ENCODE measurements at regions not wholly inside any gene's neighbourhood (a gene's known extent, or its start where the extent isn't known, plus 50 kb on each side); places are given as distances from the start of the nearest gene placed in this dataset.

GRCh38 chr3:194073926-194074325 lies 62.0 kb upstream of the HES1 start:
- no peak for DNase-seq

- DNase-seq: no peak
These were observed 60.8 kb upstream of the HES1 start for GRCh38 chr3:194075088-194075615.

DNA sequence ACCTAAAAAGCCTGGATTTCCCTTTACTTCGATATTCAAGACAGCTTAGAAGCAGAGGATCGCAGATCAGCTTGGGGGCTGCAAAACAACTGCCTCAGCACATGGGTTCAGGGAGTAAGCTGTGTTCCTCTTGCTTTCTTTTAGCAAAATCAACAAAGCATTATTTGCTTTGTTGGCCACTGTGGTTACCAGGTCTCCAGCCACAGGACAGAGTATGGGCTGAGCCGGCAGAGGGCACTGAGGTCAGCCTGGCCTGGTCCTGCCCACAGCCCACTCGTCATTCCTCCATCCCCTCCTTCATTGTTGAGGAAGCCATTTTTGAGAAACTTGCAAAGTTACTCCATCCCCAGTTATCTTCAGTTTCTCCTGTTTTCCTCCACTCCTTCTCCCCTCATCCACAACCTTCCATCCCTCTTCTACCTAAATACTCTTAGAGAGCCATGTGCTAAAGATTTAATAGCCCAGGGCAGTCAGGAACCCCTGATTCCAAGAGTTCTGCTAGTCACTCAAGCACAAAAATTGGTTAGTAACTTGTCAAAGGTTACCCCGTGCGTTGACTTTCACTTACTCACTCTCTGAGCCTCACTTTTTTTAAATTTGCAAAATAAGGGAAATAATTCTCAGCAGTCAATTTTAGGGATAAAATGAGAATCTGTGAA lies 60.0 kb upstream of the HES1 start:
- no peak for DNase-seq

DNA sequence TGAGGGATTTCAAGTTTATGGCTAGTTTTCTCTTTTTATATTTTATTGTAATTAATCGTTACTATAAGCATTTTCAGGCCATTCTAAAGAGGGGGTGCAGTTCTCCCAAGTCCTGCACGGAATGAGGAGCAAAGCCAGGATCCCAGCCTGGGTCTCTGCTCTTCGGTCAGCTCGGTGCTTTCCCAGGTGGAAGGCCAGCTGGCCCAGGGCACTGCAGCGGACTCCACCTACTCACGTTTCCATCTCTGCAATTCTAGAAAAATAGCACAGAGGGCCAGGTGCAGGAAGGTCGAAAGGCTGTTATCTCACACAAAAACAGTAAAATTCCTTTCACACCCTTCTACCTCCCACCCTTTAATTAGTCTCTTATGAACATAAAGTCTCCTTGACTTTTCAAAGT lies 59.5 kb upstream of the HES1 start:
- no peak for DNase-seq

DNA sequence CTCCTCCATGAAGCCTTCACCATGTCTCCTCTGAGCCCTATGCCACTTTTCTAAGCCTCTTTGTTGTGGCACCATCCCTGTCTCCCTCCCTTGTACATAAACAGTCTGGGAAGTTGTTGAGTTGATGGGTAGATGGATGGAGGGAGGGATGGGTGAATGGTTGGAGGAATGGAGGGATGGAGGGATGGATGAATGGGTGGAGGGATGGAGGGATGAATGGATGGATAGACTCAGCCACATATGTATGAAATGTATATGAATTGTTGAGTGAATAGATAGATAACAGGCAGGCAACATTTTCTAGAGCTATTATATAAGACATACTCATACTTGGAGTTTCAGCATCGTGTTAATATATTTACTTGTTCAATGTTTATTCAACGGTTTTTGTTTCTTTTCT lies 58.3 kb upstream of the HES1 start:
- DNase-seq: no peak

DNA sequence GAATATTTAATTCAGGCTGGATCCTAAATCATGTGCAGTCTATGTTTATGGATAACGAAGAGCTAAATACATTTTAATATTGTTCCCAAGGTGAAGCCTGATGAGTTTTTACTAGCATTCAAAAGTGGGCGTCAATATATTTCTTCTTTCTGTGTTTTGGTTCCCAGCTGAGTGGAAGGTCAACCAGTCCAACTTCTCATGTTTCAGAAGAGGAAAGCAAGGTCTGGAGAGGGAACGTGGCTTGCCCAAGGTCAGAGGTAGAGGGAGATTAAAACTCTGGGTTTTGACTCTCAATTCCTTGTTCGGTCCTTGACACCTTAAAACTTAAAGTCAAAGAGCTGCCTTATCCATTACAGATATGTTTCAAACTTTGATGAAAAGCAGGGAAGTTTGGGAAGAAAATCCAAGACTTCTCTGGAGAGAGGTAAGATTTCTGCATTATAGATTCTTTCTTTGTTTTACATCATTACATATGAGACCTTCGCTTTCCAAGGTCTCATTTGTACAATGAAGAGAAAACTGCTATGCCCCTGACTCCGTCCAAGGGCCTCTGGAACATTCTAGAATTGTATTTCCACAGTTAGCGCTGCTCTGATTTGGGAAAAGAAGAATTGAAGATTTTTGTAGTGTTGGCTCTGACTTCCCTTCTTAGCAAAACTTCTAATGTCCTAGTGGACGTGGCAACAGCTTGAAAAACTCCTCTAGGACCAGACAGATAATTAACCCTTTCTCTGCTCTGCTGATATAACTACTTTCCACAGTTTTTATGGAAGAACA lies 57.7 kb upstream of the HES1 start:
- no peak for DNase-seq

GRCh38 chr3:194079702-194080172 lies 56.2 kb upstream of the HES1 start:
- no peak for DNase-seq

DNA sequence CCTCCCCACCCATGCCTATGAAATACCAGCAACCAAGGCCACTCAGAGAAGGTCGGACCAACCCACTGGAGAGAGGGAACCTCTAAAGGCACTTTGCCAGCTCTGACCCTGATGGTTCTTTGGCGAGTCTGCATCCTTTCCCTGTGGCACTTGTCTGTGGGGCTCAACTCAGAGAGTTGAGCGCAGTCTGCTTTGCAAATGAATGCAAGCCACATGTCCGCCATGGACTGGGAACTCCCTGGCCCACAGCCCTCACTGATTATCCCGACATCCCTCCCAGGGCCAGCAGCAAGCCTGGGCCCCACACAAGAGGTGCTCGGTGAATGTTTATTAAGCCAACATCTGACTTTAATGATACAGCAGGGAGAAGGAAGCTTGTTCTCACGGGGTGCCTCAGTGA lies 55.5 kb upstream of the HES1 start:
- peak; percentile 26 for DNase-seq

DNA sequence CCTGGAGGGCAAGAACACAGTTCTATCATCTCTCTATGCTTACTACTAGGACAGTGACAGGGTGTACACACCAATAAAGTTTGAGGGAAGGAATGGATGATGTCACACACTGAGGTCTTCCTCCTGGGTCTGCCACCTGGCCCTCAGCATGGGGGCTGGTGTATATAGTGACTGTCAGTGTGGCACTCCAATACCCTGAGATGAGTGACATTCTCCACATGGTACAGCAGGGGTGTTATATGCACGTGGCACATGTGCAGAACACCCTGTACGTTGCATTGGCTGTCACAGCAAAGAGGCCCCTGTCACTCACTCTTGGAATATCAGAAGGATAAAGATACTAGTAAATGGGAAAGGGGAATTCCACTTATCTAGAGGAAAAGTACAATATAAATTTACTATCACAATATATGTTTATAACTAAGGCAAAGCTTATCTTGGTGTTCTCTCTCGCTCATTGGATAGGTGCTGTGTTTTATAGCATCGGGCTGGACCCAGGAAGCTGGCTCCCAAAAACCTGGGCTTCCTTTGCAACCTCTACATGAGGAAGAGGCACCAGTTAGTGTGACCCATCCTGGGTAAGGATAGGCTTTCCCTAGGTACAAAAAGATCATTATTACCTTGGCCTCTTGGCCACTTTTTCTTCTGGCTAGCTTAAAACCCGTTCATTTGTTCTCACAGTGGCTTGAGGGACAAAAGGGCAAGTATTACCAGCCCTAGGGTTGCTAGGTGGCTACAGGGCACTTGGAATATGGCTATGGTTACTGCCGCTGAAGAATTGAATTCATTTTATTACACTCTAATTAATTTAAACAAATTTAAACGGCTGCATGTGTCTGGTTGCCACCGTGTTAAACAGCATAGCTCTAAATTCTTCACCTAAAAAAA lies 54.8 kb upstream of the HES1 start:
- no peak for DNase-seq

DNA sequence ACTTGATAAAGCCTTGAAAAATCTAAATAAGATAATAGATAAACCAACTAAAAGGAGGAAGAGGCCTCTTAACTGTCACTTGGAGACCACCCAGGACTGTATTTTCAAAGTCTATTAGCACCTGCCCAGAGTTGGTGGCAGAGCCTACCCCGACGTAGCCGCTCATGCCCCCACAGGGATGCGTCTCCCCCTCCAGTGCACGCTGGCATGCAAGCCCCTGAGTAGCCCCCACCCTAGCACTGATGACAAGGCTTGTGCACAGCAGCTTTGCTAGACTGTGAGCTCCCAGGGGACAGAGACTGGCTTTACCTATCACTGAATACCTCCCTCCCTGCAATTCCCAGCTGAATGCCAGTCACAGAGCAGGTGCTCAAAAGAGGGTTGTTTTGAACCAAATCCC lies 54.1 kb upstream of the HES1 start:
- no peak for DNase-seq

DNA sequence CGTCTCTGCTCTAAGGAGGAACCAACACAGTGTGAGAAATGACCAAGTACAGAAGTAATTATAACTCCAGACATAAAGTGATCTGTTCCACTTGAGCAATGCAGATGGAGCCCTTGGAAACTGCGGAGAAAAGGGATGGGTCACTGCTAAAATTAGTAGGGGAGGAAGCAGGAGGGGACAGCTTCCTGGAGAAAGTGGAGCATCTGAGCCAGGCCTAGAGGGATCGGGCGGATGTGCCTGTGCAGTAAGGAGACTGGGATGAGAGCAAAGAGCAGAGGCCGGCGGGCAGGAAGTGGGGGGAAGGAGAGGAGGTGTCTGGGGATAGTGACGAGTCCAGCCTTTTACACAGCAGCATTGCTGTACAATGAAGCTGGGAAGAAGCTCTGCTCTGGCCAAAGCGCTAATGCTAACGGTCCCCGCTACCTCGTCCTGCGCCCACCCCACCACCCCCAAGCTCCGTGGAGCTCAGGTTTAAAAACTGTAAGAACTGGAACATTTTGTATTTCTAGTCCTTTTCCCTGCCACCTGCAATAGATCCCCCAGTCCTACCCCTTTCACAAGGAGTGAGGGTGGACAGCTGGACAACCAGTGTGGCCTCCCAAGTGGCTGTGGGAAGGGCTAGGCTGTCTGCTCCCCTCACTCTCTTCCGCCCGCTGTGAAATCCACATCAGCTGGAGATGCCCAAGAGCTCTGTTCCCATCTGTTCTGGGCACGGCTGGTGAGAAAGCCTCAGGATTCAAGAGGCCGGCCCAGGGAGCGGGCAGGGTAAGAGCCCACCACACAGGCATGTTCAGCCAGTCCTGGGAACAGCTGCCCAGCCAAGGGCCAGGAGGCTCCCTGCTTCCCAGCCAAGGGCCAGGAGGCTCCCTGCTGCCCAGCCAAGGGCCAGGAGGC lies 53.0 kb upstream of the HES1 start:
- no peak for DNase-seq

DNA sequence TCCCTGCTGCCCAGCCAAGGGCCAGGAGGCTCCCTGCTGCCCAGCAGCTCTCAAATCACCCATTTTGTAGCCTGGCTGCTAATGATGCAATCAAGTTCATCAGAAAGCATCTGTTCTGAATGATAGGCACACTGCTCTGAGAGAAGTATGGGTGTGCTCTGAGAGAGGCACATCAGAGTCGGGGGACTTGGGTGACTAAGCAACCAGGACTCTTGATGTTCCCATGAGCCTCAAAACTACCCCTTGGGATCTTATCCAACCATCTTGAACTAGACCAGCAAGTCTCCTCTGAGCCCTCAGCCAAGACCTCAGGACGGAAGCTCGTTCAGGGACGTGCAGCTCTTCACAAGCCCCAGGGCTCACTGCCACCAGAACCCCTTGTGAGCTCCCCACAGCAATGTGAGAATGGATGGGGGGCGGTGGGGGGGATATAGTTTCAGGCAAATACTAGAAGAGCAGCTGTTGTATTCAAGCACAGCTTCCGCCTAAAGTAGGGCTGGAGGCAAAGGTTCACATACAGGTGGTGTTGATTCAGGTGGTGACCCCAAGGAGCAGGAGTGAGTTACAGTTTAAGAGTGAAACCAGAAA lies 52.2 kb upstream of the HES1 start:
- DNase-seq: no peak

GRCh38 chr3:194084284-194084683 lies 51.7 kb upstream of the HES1 start:
- DNase-seq: no peak

All from DMS153 (cell line).